GM21737 (cell line): ENCODE measurements at regions not wholly inside any gene's neighbourhood (a gene's known extent, or its start where the extent isn't known, plus 50 kb on each side); places are given as distances from the start of the nearest gene placed in this dataset.

Source experiments
- ATAC-seq: cut with Tn5 transposase; IDR thresholded peaks from one replicate; pipeline ENCODE4 v1.9.1; 2021; ENCODE audit warnings: mild to moderate bottlenecking, moderate library complexity; ENCODE audit not compliant: unreplicated experiment

- ATAC-seq = no peak
Observed at GRCh38 chr1:192521734-192522133, 53.8 kb upstream of the RGS1 start.

- ATAC-seq = no peak
Observed at GRCh38 chr1:192522673-192523072, 52.9 kb upstream of the RGS1 start.

- ATAC-seq = no peak
Observed at GRCh38 chr1:192524223-192524622, 51.4 kb upstream of the RGS1 start.
